Esophagus muscularis mucosa (tissue), 3 donors: ENCODE measurements at regions not wholly inside any gene's neighbourhood (a gene's known extent, or its start where the extent isn't known, plus 50 kb on each side); places are given as distances from the start of the nearest gene placed in this dataset.

Source experiments
- CTCF ChIP-seq, 3 experiments: fragments of 200-600 bp in 2 of 3; fragments of 450-650 bp in 1 of 3; sonication (generic) in 2 of 3; IDR thresholded peaks; one replicate each; pipeline ENCODE4 v1.5.1; 2017 to 2019; ENCODE audit warnings: antibody characterized with exemption in 3 of 3, mild to moderate bottlenecking in 2 of 3, moderate library complexity in 1 of 3
- POLR2AphosphoS5 ChIP-seq, 2 donors: sonication (generic); formaldehyde crosslinking; IDR thresholded peaks; one replicate each; pipeline ENCODE4 v1.6.1; 2017; ENCODE audit warnings: antibody characterized with exemption in 2 of 2

DNA sequence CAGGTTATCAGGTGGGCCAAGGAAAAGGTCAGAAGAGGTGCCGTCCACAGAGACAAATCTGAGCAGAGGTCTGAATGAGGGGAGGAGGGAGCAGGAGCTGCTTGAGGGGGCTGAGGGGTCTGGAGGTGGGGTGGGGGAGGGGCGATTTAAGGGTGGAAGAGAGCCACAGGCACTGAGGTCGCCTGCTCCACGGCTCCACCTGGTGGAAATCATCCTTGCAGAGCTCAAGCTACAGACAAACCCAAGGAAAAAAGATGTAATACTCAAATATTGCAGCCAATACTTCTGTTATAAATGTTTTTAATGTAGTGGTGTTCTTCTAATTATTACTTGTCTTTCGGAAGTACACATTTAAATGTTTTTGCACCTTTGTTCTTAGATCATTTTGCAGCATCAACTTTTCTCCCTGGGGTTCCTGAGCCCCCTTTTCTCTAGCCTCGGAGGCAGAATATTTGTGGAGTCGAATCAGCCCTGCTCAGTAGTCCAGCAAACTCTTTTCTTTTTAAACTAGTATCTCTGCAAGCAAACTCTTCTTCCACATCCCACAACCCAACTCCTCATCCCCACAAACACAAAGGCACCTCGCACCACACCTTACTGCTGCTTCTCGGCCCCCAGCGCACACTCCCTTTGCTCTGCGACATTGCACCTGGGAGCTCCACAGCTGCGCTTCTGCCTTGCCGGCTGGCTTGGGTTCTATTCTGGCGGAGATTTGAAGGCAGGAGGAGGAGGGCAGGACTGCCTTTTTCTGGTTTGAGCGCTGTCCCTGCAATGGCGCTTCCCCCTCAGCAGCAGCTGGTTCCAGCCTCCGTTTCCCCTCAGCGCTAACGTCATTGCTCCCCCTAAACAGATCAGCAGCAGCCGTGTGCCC, 51.0 kb upstream of the TFAP2A start:
- TF ChIP-seq CTCF (IDR thresholded peaks at IDR 0.05), result peak in 1 of 3 experiments; percentile 27
- no peak for TF ChIP-seq POLR2AphosphoS5 (IDR thresholded peaks at IDR 0.05)
